ENCODE measurements at regions not wholly inside any gene's neighbourhood (a gene's known extent, or its start where the extent isn't known, plus 50 kb on each side); places are given as distances from the start of the nearest gene placed in this dataset.
"Not testable (repeated sequence)": the region's sequence is repeated elsewhere in the genome, so short reads cannot be mapped to it uniquely, and the experiment has no call there.

- no peak for DNase-seq
Observed at GRCh38 chr3:30539206-30539605, 67.2 kb upstream of the TGFBR2 start.

- no peak for DNase-seq
Observed at GRCh38 chr3:30539772-30540171, 66.6 kb upstream of the TGFBR2 start.

DNA sequence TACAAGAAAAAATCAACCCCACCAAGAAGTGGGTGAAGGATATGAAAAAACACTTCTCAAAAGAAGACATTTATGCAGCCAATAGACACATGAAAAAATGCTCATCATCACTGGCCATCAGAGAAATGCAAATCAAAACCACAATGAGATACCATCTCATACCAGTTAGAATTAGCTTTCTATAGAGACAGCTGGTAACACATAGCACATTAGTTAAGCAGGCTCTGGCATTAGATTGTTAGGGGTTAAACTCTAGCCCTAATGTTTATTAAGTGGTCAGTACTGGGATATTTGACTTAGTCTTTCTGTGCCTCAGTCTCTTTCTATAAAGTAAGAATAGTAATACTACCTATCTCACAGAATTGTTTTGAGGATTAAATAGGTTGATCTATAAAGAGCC, 65.2 kb upstream of the TGFBR2 start:
- not testable (repeated sequence) for DNase-seq

GRCh38 chr3:30542897-30543296, 63.5 kb upstream of the TGFBR2 start:
- DNase-seq: no peak

DNA sequence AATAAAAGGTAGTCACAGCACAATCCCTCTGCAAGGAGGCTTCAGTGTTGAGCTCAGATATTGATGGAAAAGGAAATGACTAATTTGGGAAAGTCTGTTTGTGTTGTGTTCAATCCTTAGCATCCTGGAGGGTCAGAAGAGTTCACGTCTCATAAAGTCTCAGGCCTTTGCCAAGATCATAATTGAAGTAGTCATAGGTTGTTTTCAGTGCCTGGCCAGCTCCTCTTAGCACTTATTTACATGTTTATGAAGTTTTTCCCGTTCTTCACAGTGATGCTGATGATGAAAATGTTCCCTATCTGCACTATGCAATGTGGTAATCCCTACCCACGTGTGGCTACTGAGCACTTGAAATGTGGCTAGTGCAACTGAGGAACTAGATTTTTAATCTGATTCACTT, 61.6 kb upstream of the TGFBR2 start:
- DNase-seq: no peak

- no peak for DNase-seq
Observed at GRCh38 chr3:30546934-30547333, 59.5 kb upstream of the TGFBR2 start.

DNA sequence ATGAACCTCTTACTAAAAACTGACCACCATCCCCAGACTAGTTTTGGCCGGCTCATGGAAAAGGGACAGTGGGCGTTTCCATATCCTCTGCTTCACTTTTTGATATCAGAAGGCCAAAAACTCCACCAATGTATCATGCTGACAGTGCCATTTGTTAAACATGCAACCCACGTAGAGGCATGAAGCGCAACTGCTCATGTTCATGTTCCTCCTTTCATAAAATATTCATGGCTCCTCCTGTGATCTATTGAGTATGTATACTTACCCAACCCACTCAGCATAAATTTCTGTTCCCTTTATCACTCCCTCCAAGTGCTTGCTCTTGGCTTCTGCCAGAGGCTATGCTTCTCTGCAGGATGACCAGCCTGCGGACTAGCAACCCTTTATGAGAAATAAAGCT, 58.7 kb upstream of the TGFBR2 start:
- DNase-seq: no peak

- DNase-seq: no peak
Observed at GRCh38 chr3:30548600-30548999, 57.8 kb upstream of the TGFBR2 start.

GRCh38 chr3:30549600-30549999, 56.8 kb upstream of the TGFBR2 start:
- no peak for DNase-seq

DNA sequence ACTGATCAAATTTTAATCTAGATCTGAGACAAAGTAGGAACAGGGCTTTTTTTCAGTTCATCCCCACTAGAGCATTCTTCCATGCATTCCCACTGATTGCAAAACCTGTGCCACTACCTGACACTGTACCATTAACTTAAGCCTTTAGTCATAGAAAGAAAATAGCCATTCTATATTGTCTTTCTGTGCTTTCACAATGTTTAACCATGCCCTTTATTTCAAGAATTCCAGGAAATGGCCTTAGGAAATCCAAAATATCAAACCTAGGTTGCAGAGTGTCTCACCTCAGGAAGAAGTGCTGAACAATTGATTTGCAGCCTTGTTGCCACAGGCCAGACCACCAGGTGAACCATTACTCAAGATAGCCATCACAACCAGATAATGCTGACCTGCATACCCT, 56.2 kb upstream of the TGFBR2 start:
- DNase-seq: no peak

- no peak for DNase-seq
Observed at GRCh38 chr3:30551266-30551665, 55.1 kb upstream of the TGFBR2 start.

- no peak for DNase-seq
Observed at GRCh38 chr3:30551927-30552326, 54.5 kb upstream of the TGFBR2 start.

DNA sequence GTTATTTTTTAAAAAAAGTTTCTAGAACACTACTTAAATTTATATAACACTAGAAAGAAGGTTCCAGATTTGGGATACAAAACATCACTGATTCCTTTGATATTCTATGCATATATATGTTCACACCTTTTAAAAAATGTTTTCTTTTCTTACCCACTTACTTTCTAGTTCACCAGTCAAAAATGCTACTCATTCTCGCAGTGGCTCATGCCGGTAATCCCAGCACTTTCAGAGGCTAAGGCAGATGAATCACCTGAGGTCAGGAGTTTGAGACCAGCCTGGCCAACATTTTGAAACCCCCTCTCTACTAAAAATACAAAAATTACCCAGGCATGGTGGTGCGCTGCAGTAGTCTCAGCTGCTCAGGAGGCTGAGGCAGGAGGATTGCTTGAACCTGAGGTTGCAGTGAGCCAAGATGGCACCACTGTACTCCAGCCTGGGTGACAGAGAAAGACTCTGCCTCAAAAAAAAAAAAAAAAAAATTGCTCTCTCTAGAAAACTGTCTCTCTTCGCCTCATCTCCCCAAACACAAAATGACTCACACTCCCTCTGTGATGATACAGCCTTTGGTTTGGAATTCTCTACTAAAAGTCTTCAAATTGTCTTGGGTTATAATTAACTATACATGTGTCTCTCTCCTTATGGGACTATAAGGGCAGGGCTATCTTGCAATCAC, 52.6 kb upstream of the TGFBR2 start:
- DNase-seq: no peak

- no peak for DNase-seq
Observed at GRCh38 chr3:30554317-30554690, 52.1 kb upstream of the TGFBR2 start.

- DNase-seq: no peak
Observed at GRCh38 chr3:30555968-30556367, 50.4 kb upstream of the TGFBR2 start.

Measured in stimulated activated naive CD4-positive, alpha-beta T cell (primary cell).